ENCODE measurements at regions not wholly inside any gene's neighbourhood (a gene's known extent, or its start where the extent isn't known, plus 50 kb on each side); places are given as distances from the start of the nearest gene placed in this dataset.

DNA sequence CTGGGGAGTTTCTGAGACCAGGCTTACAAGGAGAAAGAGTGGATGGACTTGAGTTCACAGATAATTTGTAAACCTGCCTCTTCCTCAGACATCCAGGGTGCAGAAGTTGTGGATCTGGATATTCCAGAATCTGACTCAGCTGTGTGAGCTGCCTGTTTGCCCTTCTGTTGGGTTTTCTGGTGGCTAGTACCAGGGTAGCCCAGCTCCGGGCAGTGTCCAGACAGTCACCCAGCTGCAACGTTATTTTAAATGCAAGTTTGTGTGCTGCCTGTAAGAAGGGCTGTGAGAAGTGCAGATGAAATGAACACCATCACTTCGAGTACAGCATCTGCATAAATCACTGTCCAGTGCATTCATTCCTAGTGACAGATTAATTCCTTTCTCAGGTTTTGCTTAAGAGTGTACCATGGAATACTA is 1053.0 kb downstream of the TUSC7 start:
- DNase-seq (ENCODE audit: low spot score) = no peak

DNA sequence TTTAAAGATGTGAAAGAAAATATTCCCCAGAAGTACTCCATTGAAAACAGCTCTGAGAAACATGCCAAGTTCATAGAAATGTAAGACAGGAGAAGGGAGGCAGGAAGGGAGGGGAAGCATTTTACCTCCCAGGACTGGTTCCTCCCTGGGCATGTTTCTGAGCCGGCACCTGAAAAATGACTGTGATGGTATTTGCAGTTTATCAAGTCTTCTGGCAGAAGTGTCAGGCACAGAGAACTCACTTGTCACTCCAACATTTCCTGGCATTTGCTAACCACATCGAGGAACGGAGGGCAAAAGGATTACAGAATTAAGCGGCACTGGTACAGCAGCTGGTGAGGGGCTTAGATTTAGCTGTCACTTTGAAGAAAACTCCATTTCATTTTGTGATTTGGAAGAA is 1054.0 kb downstream of the TUSC7 start:
- no peak for DNase-seq (ENCODE audit: low spot score)

DNA sequence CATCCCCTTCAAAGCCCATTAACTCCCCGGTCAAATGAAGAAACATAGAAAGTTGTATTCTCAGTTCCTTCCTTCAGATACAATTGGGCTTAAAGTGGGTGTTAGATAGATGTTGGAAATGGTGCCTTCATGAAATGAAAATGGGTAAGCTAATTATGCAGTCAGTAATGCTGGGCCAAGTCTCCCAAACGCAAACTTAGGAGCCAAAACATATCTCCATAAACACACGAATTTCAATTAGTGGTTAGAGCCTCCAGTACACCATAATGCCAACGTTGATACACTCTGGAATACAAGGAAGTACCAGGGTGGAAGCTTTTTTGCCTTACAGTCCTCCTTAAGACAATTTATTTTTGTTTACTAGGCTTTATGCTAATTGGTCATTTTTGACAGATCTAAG is 1059.0 kb downstream of the TUSC7 start:
- no peak for DNase-seq (ENCODE audit: low spot score)

DNA sequence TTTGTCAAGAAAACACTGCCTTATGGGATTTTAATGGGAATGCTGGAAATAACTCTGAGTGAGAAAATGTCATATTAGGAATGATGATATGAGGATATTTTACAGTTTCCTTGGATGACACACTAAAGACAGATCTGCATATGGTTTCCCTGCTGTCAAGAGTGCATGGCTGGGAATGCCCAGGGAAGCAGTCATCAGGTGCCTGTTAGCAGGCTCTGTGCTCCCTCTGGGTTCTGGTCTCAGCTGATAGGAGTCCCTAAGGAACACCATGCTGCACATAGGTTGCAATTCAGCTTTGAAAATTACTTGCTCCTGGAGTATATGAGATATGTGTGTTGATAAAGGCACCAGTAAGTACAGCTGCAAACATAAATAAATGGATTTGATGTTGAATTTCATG is 1064.6 kb downstream of the TUSC7 start:
- no peak for DNase-seq (ENCODE audit: low spot score)

DNA sequence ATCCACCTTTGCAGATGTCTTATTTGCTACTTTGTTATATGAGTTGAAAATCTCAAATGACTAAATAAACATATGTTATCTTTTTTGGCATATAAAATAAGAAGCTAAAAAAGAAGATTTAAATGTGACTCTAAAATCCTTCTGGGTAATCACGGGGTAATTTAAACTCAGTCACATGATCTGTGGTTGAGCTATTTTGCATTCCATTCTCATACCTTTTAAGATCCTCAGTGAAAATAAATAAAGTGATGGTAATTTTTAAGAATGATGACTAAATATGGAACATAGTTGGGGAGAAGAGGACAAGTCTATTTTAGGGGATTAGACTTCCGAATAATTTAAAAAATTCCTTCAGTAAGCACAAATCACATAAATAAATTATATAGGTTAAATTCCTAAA is 1076.8 kb downstream of the TUSC7 start:
- DNase-seq (ENCODE audit: low spot score) = no peak

DNA sequence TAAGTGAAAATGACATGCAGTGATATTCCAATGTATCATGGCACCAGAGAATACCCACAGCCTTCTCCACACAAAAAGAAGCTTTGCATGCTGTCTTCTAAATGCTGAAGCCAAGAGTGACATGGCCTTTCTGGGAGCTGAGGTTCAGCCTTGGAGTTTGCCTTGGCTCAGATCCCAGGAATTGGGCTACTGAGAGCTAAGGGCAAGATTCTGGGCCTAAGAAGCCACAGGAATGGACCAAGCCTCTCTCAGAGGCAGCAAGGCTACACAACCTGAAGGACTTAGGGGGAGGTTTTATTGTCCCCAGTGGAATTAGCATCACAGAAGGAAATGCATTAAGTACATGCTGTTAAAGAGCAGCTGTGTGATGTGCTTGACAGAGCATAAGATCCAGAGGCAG is 1078.5 kb downstream of the TUSC7 start:
- peak; percentile 56 for DNase-seq (ENCODE audit: low spot score)

DNA sequence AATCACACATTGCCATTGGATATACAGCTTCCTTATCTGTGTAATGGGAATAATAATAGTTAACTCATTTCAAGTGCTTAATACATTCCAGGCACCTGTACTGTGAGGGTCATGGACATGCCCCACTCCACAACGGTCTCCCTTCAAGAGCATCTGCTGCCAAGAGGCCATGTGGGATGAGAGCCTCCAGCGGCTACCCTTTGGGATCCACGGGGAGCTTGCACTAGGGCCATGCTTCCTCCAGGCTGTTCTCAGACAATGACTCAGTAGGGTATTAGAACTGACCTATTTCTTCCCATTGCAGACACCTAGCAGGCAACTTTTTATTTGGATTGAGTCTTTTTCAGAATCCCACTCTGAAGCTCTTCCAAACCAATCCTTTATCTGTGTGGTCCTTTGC is 1078.9 kb downstream of the TUSC7 start:
- DNase-seq (ENCODE audit: low spot score) = no peak

DNA sequence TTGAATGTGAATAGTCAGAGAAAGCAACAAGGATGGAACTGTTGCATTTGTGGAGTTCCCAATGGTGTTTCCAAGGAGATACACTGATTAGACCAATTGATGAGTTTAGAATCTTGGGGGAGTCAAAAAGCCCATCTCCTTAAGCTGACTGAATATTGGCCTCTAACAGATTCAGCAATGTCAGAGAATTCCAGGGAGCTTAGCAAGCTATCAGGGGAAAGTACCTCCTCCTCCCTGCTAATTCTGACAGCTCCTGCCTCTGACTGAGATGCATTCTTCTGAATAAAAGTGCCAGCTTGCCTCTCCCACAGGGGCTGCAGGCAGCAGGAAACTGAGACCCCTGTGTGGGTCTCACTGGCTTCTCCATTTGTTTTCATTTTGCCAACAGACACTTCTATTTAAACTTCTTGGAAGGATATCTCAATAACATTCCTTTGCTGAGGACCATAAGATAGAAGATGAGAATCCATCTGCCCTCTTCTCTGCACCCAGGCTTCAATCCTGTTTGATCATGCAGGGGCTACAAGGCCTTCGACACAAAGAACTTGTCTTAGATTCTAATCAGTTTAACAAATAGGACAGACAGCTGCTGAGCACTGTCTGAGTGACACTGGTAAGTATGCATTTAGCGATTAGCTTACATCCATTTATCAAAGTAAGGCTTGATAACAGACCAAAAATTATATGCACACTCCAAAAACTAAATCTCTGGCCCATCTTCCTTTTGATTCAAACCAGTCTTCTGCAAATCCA is 1080.8 kb downstream of the TUSC7 start:
- DNase-seq (ENCODE audit: low spot score) = peak; percentile 5

DNA sequence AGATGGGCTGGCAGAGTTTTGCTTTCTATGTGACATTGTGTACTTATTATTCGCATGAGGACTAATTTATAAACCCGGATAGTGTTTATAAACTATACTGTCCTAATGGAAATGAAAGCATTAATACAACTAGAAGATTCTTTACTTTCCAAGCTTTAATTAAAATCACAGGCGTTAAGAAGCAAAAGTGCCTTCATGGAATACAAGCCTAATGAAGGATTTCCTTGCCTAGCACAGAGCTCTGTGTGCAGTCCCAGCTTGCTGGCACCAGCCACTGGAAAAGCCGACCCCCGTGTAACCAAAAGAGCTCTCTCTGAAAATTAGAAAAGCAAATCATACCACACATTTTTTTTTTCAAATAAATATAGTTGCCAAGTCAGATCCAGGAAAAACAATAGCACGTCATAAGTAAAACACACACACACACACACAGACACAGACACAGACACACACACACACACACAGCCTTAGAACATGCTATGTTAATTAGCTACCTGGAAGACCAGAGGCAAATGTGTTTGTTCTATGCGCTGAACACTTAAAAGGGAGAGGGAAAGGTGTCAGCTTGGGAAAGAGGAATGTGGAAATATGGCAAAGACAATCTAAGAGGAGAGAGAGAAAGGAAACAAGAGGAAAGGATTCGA is 1084.2 kb downstream of the TUSC7 start:
- DNase-seq (ENCODE audit: low spot score) = no peak

DNA sequence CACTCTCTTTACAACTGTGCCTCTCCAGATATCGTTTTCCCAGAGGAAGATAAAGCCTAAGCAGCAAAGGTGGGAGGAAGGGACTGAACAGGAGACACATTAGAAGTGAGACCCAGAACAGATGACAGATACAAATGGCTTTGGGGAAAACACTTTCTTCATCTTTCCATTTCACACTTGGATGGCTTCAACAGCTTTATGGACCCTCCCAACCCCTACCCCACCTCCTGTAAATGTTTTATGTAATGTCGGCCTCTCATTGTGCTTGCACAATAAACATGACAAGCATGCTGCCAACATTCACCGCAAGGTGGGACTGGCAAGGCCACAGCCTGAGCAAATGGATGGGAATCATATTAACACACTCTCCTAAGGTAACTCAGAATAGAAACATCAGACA is 1088.6 kb downstream of the TUSC7 start:
- no peak for DNase-seq (ENCODE audit: low spot score)

DNA sequence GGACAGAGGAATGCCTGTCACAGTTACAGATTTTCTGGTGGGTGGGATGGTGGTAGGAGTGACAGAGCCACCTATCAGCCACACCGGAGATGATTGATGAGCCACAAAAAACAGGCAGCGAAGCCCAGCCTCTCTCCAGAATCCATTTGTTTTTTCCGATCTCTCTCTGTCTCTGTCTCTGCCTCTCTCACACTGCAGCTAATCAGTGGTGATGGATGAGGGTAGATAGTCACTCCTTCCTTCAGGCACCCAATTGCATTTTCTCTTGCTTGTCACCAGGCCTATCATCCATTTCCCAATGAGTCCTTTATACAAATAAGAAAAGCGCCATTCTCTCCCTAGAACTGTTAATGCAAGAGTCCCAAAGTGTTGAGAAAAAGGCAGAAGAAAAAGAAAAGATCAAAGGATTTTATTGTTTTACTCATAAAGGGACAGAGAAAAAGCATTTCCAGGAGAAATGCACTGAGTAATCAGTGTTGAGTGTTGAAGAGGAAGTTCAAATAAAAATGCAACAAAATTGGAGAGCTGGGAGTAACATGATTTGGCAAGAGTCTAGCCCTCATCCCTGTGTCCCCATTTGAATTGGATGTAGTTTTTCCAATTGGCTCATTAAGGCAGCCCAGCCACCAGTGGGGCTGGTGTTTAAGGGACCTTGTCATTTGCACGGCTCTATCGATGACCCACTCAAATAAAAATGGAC is 1089.3 kb downstream of the TUSC7 start:
- DNase-seq (ENCODE audit: low spot score) = no peak

DNA sequence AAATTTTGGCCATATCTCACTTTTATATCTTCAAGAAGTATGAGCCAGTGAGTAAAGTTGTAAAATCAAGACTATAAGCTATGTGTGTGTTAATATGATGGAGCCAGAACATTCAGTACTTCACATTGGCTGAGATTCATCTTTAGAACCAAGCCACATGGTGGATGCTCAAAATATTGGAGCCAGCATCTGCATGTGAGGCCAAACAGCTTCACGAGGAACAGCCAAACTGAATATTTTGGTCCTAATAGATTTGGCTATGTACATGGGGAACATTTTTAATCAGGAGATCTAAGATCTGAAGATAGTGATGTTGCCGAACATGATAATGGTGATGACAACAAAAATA is 1089.8 kb downstream of the TUSC7 start:
- DNase-seq (ENCODE audit: low spot score) = no peak

DNA sequence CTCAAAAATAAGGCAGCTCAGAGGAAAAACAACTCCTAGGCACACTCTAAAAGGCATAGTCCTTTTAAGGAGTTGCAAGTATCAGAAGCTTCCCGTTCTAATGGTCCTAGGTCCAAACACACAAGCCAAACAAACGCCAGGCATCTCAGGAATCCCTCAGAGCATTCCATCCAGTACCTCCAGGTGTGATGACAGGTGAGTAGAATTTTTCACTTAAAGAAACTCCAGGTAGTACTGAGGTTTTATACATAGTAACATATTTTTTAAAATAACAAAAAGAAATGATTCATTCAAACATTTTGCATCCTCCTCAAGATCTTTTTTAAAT is 1092.3 kb downstream of the TUSC7 start:
- no peak for DNase-seq (ENCODE audit: low spot score)

DNA sequence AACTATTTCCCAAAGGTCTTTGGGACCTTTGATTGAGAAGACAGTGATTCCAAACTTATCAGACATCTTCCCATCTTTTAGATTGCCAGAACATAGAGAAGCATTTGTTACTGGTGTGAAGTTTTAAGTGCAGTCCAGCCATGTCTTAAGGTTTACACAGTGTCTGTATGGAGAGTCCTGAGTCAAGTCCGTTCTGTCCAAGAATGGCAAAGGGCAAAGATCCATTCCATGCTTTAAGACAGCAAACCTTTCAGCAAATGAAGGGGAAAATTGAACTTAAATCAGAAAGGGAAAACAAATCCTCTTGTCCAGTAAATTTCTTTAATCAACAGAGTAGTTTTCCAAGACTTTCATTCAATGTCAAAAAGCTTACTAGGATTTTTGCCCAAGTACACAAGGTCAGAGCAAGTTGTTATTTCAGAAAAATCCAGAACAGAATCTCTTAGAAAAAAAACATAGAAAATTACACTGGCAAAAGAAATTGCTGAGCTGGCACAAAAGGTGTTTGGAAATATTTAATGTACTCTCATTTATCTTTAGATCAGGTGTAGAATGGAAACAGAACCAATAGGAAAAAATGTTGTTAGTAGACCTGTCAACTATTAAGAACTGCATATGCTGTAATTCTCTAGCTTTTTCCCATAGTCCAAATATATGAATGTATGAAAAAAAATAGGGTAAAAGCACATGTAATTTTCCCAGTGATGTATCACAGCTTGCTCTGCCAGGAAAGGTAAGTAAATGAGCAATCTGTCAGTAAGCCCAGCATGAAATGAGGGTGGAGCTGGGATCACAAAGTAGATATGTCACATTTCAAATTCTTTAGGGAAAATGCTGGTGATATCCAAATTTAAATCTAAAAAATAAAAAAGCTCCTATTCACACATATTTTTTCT is 1099.9 kb downstream of the TUSC7 start:
- no peak for DNase-seq (ENCODE audit: low spot score)

DNA sequence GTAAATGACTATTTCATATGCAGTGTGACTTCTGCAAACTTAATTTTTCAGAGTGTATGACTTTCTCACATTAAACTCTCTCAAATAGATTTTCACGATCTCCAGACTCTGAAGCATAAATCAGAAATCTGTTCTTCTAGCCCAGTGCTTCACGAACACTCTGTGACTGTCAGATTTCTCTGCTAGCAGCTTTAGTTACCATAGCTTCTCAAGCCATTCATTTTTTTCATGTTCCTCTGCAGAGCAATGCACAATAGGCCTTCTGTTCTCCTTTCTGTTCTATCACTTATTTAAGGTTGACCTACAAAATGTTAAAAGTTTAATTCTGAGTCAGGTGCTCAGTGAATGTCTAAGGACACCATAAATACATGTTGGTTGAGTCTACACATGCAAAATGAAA is 1102.2 kb downstream of the TUSC7 start:
- DNase-seq (ENCODE audit: low spot score) = no peak

DNA sequence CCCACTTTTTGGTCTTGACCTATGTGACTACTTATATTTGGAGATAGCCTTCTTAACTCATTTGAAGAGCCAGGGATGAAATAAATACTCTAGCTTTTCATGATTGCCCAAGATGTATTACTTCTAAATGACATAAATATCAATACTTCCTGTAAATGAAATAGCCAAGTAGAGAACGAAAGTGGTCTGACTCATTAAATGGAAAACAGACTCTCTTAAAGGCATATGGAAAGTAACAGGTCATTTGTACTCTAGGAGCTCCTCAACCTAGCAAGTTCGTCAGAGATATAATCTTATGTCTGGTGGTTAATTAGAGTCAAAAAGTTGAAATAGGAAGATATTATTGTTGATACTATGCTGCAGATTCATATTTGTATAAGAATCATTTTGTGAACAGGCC is 1105.4 kb downstream of the TUSC7 start:
- DNase-seq (ENCODE audit: low spot score) = no peak

DNA sequence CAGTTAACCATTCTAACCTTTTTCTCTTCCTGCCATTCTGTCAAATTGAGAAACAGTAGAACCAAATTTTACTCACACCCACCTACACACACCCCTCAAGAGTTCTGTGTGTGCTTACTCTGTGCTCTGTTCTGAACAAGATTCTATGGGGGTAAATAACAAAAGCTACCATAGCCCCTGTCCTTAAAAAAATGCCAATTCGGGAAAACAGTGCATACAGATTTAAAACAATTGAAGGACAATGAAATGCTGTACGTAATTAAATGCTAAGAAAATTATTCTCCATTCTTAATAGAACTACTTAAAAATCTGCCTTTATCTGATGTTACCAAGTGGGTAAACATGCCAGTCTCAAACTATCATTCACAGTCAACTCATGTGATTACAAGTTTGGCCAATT is 1107.5 kb downstream of the TUSC7 start:
- no peak for DNase-seq (ENCODE audit: low spot score)

DNA sequence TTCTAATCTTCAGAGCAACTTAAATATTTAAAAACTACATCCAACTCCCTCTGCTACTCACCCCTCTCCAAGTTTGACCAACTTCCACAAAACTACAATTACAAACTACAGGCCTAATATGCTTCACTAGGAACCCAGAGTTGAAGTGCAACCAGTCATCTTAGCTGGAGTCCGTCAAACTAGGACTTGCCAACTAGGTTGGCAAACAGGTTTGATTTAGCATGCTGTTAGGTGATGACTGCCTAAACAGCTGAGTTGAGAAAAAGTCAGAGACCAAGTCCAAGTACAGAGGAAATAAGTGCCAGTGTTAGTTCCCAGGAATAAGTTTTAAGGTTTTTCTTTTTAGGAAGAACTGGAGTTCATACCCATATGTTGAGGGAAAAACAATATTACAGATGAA is 1109.0 kb downstream of the TUSC7 start:
- DNase-seq (ENCODE audit: low spot score) = no peak

DNA sequence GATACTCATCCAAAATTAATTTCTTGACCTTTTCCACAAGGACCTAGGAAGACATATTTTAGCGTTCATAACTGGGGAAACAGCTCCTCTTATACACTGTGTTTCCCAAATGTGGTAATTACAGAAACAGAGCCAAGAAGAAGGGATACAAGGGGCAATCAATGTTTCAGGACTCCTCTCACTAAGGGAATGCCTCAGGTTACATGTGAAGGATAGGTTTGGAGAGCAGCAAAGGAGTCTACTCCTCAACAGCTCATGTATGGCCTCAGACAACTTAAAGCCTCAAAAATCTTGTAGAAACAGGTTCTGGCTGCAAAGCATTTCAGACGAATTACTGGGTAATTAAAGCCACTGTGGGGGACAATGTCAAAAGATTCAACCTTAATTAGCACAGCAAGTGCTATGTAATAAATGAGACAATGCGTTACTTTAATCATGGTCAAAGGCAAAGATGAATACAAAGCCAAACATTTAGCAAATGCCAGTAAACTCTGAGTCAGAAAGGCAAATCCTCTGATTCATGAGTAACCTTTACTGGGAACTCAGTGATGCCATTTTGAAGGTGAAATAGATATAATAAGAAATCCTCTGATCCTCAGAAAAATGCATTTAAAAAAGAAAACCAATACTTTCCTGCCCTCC is 1111.2 kb downstream of the TUSC7 start:
- peak; percentile 15 for DNase-seq (ENCODE audit: low spot score)

DNA sequence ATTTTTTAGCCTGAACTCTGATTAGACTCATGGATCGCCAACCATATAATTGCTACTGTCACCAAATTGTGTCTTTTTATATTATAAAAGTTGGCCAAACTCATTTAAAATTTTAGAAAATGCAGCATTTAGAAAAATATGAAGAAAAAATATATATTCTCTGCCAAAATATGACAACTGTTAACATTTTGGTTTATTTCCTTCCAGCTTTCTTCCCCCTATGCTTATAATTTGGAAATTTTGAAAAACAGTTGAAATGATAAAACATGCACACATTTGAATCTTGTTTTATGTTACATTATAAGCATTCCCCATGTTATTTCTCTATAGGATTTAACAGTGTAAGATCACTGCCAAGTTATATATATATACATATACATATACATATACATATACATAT is 1112.8 kb downstream of the TUSC7 start:
- DNase-seq (ENCODE audit: low spot score) = no peak

DNA sequence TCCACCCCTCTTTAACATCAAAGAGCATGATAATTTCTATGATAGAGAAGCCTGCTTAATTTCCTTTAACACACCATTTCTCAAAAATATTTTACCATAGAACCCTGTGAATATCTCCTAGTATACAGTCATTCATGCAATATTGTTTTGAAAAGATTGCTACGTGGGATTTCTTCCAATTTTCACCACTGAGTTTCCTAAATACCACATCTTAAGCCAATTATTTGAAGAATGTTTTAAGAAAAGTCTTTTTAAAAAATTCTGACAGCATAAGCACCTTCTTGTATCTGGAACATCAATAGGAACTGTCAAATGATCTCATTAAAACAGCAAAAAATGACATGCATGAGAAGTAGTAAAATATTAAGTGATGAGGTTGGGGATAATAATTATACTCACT is 1126.7 kb downstream of the TUSC7 start:
- no peak for DNase-seq (ENCODE audit: low spot score)

DNA sequence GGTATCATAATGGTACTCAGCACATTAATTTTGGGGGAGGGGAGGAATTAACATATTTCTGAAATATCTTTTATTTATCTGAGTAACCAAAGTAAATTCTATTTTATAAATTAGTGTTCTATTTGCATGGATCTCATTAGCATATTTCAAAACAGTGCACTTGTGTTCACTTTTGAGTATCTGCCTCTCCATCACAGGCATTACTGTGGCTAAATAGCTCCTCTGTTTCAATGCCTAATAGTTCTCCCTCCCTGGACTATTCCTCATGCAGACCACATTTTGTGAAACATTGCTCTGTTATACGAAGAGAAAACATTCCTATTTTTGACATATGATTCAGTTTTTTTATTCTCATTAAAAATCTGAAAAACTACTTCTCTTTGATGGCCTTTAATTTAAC is 1127.8 kb downstream of the TUSC7 start:
- DNase-seq (ENCODE audit: low spot score) = no peak
